H9 (cell line): ENCODE measurements at regions not wholly inside any gene's neighbourhood (a gene's known extent, or its start where the extent isn't known, plus 50 kb on each side); places are given as distances from the start of the nearest gene placed in this dataset.

Experiments
- DNase-seq: peaks from one replicate; pipeline ENCODE4 v3.0.0-alpha.2; 2017
- H2AFZ ChIP-seq: one replicate; pipeline ENCODE4 v1.6.1; 2013; ENCODE audit warnings: mild to moderate bottlenecking, low read length, control low read depth, moderate library complexity
- H2AK5ac ChIP-seq: 2 replicates; pipeline ENCODE4 v1.6.1; 2013; ENCODE audit warnings: low read length, control low read depth, mixed read lengths; ENCODE audit not compliant: insufficient read length
- H2BK120ac ChIP-seq: one replicate; pipeline ENCODE4 v1.6.1; 2013; ENCODE audit warnings: low read depth, mild to moderate bottlenecking, low read length, control low read depth, inconsistent platforms; ENCODE audit not compliant: poor library complexity, severe bottlenecking
- H2BK12ac ChIP-seq: 2 replicates; pipeline ENCODE4 v1.6.1; 2013; ENCODE audit warnings: low read length, control low read depth, mixed read lengths, low read depth; ENCODE audit not compliant: insufficient read length
- H2BK15ac ChIP-seq: 2 replicates; pipeline ENCODE4 v1.6.1; 2013; ENCODE audit warnings: low read depth, low read length, control low read depth
- H2BK20ac ChIP-seq: one replicate; pipeline ENCODE4 v1.6.1; 2013; ENCODE audit warnings: low read depth, mild to moderate bottlenecking, low read length, control low read depth, inconsistent platforms; ENCODE audit not compliant: poor library complexity, severe bottlenecking
- H2BK5ac ChIP-seq: 2 replicates; pipeline ENCODE4 v1.6.1; 2013; ENCODE audit warnings: low read length, control low read depth, mixed read lengths; ENCODE audit not compliant: insufficient read length
- H3K14ac ChIP-seq: 2 replicates; pipeline ENCODE4 v1.6.1; 2013; ENCODE audit warnings: low read length, control low read depth; ENCODE audit not compliant: insufficient read depth
- H3K18ac ChIP-seq: 2 replicates; pipeline ENCODE4 v1.6.1; 2013; ENCODE audit warnings: low read depth, mild to moderate bottlenecking, mixed read lengths, low read length, control low read depth; ENCODE audit not compliant: insufficient read length
- H3K23ac ChIP-seq: 2 replicates; pipeline ENCODE4 v1.6.1; 2013; ENCODE audit warnings: low read length, control low read depth, mixed read lengths, low read depth; ENCODE audit not compliant: insufficient read length
- H3K23me2 ChIP-seq: 2 replicates; pipeline ENCODE4 v1.6.1; 2013; ENCODE audit warnings: low read depth, mild to moderate bottlenecking, mixed read lengths, low read length, control low read depth; ENCODE audit not compliant: insufficient read length, poor library complexity, severe bottlenecking
- H3K27ac ChIP-seq: 2 replicates; pipeline ENCODE4 v1.5.1; 2013; ENCODE audit warnings: low read length, control low read depth, mixed read lengths, low read depth; ENCODE audit not compliant: insufficient read length
- H3K27me3 ChIP-seq: 2 replicates; pipeline ENCODE4 v1.6.1; 2013; ENCODE audit warnings: low read length, control low read depth, inconsistent platforms; ENCODE audit not compliant: insufficient read depth
- H3K4ac ChIP-seq: 2 replicates; pipeline ENCODE4 v1.6.1; 2013; ENCODE audit warnings: low read depth, mild to moderate bottlenecking, control low read depth, inconsistent platforms, low read length, moderate library complexity
- H3K4me1 ChIP-seq: 2 replicates; pipeline ENCODE4 v1.6.1; 2013; ENCODE audit warnings: low read length, control low read depth, inconsistent platforms; ENCODE audit not compliant: insufficient read depth
- H3K4me2 ChIP-seq: 2 replicates; pipeline ENCODE4 v1.6.1; 2013; ENCODE audit warnings: low read length, control low read depth, mixed read lengths; ENCODE audit not compliant: insufficient read length, insufficient read depth
- H3K56ac ChIP-seq: 2 replicates; pipeline ENCODE4 v1.6.1; 2013; ENCODE audit warnings: low read depth, mild to moderate bottlenecking, mixed read lengths, low read length, control low read depth; ENCODE audit not compliant: insufficient read length
- H3K79me1 ChIP-seq: 2 replicates; pipeline ENCODE4 v1.6.1; 2013; ENCODE audit warnings: low read depth, mild to moderate bottlenecking, moderate library complexity, low read length, control low read depth, inconsistent platforms; ENCODE audit not compliant: insufficient read depth, poor library complexity, severe bottlenecking
- H3K79me2 ChIP-seq: 2 replicates; pipeline ENCODE4 v1.6.1; 2013; ENCODE audit warnings: low read length, control low read depth, inconsistent platforms; ENCODE audit not compliant: insufficient read depth
- H3K9ac ChIP-seq: 2 replicates; pipeline ENCODE4 v1.6.1; 2013; ENCODE audit warnings: low read length, control low read depth, mixed read lengths; ENCODE audit not compliant: insufficient read length; ENCODE audit errors: extremely low read depth
- H3K9me3 ChIP-seq: one replicate; pipeline ENCODE4 v1.6.1; 2013; ENCODE audit warnings: low read depth, low read length, inconsistent platforms; ENCODE audit not compliant: control insufficient read depth
- H3T11ph ChIP-seq: one replicate; pipeline ENCODE4 v1.6.1; 2013; ENCODE audit warnings: mild to moderate bottlenecking, low read length, control low read depth, inconsistent platforms
- H4K20me1 ChIP-seq: one replicate; pipeline ENCODE4 v1.6.1; 2013; ENCODE audit not compliant: control insufficient read depth, insufficient read length, insufficient read depth
- H4K5ac ChIP-seq: 2 replicates; pipeline ENCODE4 v1.6.1; 2013; ENCODE audit warnings: low read depth, mild to moderate bottlenecking, mixed read lengths, low read length, control low read depth; ENCODE audit not compliant: insufficient read length
- H4K8ac ChIP-seq: replicated peaks from 2 replicates; pipeline ENCODE4 v1.6.1; 2013; ENCODE audit warnings: low read length, control low read depth, mixed read lengths, low read depth; ENCODE audit not compliant: insufficient read length
- H4K91ac ChIP-seq: 2 replicates; pipeline ENCODE4 v1.6.1; 2013; ENCODE audit warnings: low read depth, mild to moderate bottlenecking, moderate library complexity, mixed read lengths, low read length, control low read depth; ENCODE audit not compliant: insufficient read length
- H3K27ac Mint-ChIP-seq, 3 experiments: 2 replicates in 2 of 3; 3 replicates in 1 of 3; pipeline ENCODE4 v1.8.0; 2020 to 2021; ENCODE audit warnings: mixed read lengths in 3 of 3, mild to moderate bottlenecking in 1 of 3, moderate library complexity in 1 of 3
- H3K27me3 Mint-ChIP-seq: 2 replicates; pipeline ENCODE4 v1.8.0; 2021; ENCODE audit warnings: low read depth, mild to moderate bottlenecking, moderate library complexity, mixed read lengths
- H3K36me3 Mint-ChIP-seq, 3 experiments: 2 replicates in 2 of 3; 3 replicates in 1 of 3; pipeline ENCODE4 v1.8.0; 2020 to 2021; ENCODE audit warnings: low read depth in 3 of 3, mixed read lengths in 3 of 3; ENCODE audit not compliant: insufficient read depth in 1 of 3
- H3K4me1 Mint-ChIP-seq, 2 experiments: 2 replicates each; pipeline ENCODE4 v1.8.0; 2020; ENCODE audit warnings: mixed read lengths in 2 of 2
- H3K4me3 Mint-ChIP-seq, 2 experiments: 2 replicates in 1 of 2; 3 replicates in 1 of 2; pipeline ENCODE4 v1.8.0; 2020 to 2021; ENCODE audit warnings: mild to moderate bottlenecking in 2 of 2, mixed read lengths in 2 of 2, moderate library complexity in 1 of 2
- H3K9me3 Mint-ChIP-seq, 2 experiments: 2 replicates in 1 of 2; 3 replicates in 1 of 2; pipeline ENCODE4 v1.8.0; 2020; ENCODE audit warnings: mild to moderate bottlenecking in 2 of 2, mixed read lengths in 2 of 2, moderate library complexity in 1 of 2
- CTCF ChIP-seq: fragments of 200-600 bp; sonication (generic); conservative IDR thresholded peaks from 3 replicates; pipeline ENCODE4 v1.8.0; 2021; ENCODE audit warnings: antibody characterized with exemption, mild to moderate bottlenecking
- WGBS: extraction: QIAGEN DNeasy Blood & Tissue Kit; methylation state at CpG from one replicate; pipeline ENCODE4 v1.1.7; 2013; ENCODE audit warnings: missing lambda C conversion rate, low lambda C conversion rate, mixed read lengths; ENCODE audit not compliant: insufficient read length; ENCODE audit errors: extremely low coverage; 5-methylcytosine and 5-hydroxymethylcytosine counted together

DNA sequence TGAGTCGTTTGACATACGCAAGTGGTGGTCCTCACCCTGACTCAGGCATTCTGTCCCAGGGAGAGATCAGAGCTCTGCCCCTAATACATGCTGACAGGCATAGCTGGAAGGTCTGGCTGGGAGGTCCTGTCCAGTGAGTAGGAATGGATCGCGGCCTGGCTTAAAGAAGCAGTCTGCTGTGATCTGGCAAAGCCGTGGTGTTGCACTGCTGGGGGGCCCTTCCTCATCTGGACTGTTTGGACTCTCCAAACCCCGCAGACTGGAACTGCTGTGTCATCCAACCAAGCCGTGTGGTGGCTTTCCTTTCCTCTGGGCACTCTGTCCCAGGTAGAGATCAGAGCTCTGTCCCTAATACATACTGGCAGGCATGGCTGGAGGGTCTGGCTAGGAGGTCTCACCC, 64.3 kb upstream of the MAGEB16 start:
- Histone ChIP-seq H3K18ac (no peak overlapping the region), H2AK5ac (no peak overlapping the region), H3K79me1 (no peaks in the 10 kb centered on the region), H2BK12ac (no peak overlapping the region), H3K23me2 (no peaks in the 10 kb centered on the region), H2BK15ac (no peak overlapping the region), H2BK5ac (no peak overlapping the region), H3T11ph (no peak overlapping the region), H2BK120ac (no peak overlapping the region), H3K4me2 (no peak overlapping the region), H3K4me1 (no peaks in the 10 kb centered on the region), H4K5ac (no peak overlapping the region), H2BK20ac (no peak overlapping the region), H3K9ac (no peak overlapping the region), H3K27me3 (peaks cover 35% of the 10 kb centered on the region; the same call in 1 of the 2 replicates), H3K79me2 (no peaks in the 10 kb centered on the region), H4K91ac (no peak overlapping the region), H3K9me3 (no peaks in the 10 kb centered on the region), H3K56ac (no peak overlapping the region), H3K4ac (no peak overlapping the region), H3K23ac (no peak overlapping the region), H2AFZ (no peak overlapping the region), H4K20me1 (no peaks in the 10 kb centered on the region), H3K14ac (no peak overlapping the region), H4K8ac (no peak overlapping the region), H3K27ac (no peak overlapping the region)
- Mint-ChIP-seq H3K4me1 (no peaks in the 10 kb centered on the region), H3K4me3 (no peak overlapping the region), H3K36me3 (peaks cover 2 to 7% (median 4%) of the 10 kb centered on the region in 3 experiments; a peak in 4 of 7 replicates), H3K9me3 (peaks cover 55 to 59% of the 10 kb centered on the region in 2 experiments), H3K27ac (no peak overlapping the region), H3K27me3 (peaks cover 70% of the 10 kb centered on the region)
- no peak for TF ChIP-seq CTCF
- WGBS, result no CpG with 5 or more reads among the region's 7 CpGs
- no peak for DNase-seq
